GM12878 (cell line): ENCODE measurements at regions not wholly inside any gene's neighbourhood (a gene's known extent, or its start where the extent isn't known, plus 50 kb on each side); places are given as distances from the start of the nearest gene placed in this dataset.

Experiments
- EP300 ChIP-seq, 2 experiments: fragments of 150-350 bp in 1 of 2; IDR thresholded peaks; 2 replicates each; pipeline ENCODE4 v1.6.1; 2011 to 2012; ENCODE audit warnings: low read depth in 2 of 2, low read length in 2 of 2, borderline replicate concordance in 1 of 2, improper control_type of control experiment in 1 of 2, inconsistent platforms in 1 of 2; ENCODE audit not compliant: control insufficient read depth in 1 of 2
- ETV6 ChIP-seq, 2 experiments: fragments of 450-650 bp in 1 of 2; IDR thresholded peaks in 1 of 2; conservative IDR thresholded peaks in 1 of 2; 2 replicates each; pipeline ENCODE4 v1.6.1; 2014; ENCODE audit warnings: antibody characterized with exemption in 1 of 2, borderline replicate concordance in 1 of 2, low read depth in 1 of 2, mild to moderate bottlenecking in 1 of 2, moderate library complexity in 1 of 2
- GABPA ChIP-seq: IDR thresholded peaks from 2 replicates; pipeline ENCODE4 v1.6.1; 2014; ENCODE audit warnings: antibody characterized with exemption, low read depth, mild to moderate bottlenecking, inconsistent platforms
- NBN ChIP-seq: fragments of 450-650 bp; IDR thresholded peaks from 2 replicates; pipeline ENCODE4 v1.6.1; 2016
- PBX3 ChIP-seq: IDR thresholded peaks from 2 replicates; pipeline ENCODE4 v1.6.1; 2011; ENCODE audit warnings: mild to moderate bottlenecking, low read depth, low read length, moderate library complexity; ENCODE audit not compliant: insufficient replicate concordance
- POLR2A ChIP-seq: IDR thresholded peaks from 2 replicates; pipeline ENCODE4 v1.6.1; 2011; ENCODE audit warnings: low read depth, mild to moderate bottlenecking, low read length
- POLR2AphosphoS5 ChIP-seq: IDR thresholded peaks from 2 replicates; pipeline ENCODE4 v1.6.1; 2011; ENCODE audit warnings: mild to moderate bottlenecking, low read length, inconsistent platforms
- USF1 ChIP-seq: IDR thresholded peaks from 2 replicates; pipeline ENCODE4 v1.6.1; 2011; ENCODE audit warnings: borderline replicate concordance, low read depth, mild to moderate bottlenecking, moderate library complexity, mixed read lengths, low read length; ENCODE audit not compliant: insufficient read depth; ENCODE audit errors: extremely low read length
- TF ChIP-seq, protein P1 (sequence below), 3 experiments: IDR thresholded peaks in 2 of 3; conservative IDR thresholded peaks in 1 of 3; 2 replicates each; pipeline ENCODE4 v1.5.1; 2011; ENCODE audit warnings: low read depth in 3 of 3, low read length in 3 of 3, mild to moderate bottlenecking in 3 of 3, control low read depth in 2 of 3, moderate library complexity in 2 of 3, inconsistent platforms in 1 of 3, mixed read lengths in 1 of 3; ENCODE audit not compliant: control insufficient read depth in 2 of 3, insufficient read depth in 1 of 3; ENCODE audit errors: extremely low read depth in 1 of 3
- TF ChIP-seq, protein P2 (sequence below): fragments of 450-650 bp; IDR thresholded peaks from 2 replicates; pipeline ENCODE4 v1.6.1; 2016; ENCODE audit warnings: mild to moderate bottlenecking

- TF ChIP-seq EP300 (IDR thresholded peaks at IDR 0.05; ENCODE audit: borderline replicate concordance in 1 of 2, control insufficient read depth in 1 of 2, low read depth in 2 of 2, low read length in 2 of 2), result no peak
- TF ChIP-seq, protein P1, sequence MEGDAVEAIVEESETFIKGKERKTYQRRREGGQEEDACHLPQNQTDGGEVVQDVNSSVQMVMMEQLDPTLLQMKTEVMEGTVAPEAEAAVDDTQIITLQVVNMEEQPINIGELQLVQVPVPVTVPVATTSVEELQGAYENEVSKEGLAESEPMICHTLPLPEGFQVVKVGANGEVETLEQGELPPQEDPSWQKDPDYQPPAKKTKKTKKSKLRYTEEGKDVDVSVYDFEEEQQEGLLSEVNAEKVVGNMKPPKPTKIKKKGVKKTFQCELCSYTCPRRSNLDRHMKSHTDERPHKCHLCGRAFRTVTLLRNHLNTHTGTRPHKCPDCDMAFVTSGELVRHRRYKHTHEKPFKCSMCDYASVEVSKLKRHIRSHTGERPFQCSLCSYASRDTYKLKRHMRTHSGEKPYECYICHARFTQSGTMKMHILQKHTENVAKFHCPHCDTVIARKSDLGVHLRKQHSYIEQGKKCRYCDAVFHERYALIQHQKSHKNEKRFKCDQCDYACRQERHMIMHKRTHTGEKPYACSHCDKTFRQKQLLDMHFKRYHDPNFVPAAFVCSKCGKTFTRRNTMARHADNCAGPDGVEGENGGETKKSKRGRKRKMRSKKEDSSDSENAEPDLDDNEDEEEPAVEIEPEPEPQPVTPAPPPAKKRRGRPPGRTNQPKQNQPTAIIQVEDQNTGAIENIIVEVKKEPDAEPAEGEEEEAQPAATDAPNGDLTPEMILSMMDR (IDR thresholded peaks at IDR 0.05 in 2 of 3, conservative IDR thresholded peaks at IDR 0.05 in 1 of 3; ENCODE audit: control insufficient read depth in 2 of 3, extremely low read depth in 1 of 3, insufficient read depth in 1 of 3, low read depth in 3 of 3, low read length in 3 of 3), result no peak
- TF ChIP-seq, protein P2, sequence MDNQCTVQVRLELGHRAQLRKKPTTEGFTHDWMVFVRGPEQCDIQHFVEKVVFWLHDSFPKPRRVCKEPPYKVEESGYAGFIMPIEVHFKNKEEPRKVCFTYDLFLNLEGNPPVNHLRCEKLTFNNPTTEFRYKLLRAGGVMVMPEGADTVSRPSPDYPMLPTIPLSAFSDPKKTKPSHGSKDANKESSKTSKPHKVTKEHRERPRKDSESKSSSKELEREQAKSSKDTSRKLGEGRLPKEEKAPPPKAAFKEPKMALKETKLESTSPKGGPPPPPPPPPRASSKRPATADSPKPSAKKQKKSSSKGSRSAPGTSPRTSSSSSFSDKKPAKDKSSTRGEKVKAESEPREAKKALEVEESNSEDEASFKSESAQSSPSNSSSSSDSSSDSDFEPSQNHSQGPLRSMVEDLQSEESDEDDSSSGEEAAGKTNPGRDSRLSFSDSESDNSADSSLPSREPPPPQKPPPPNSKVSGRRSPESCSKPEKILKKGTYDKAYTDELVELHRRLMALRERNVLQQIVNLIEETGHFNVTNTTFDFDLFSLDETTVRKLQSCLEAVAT, result no peak
- TF ChIP-seq POLR2A, result no peak
- no peak for TF ChIP-seq NBN
- TF ChIP-seq POLR2AphosphoS5, result no peak
- no peak for TF ChIP-seq ETV6 (conservative IDR thresholded peaks at IDR 0.05 in 1 of 2, IDR thresholded peaks at IDR 0.05 in 1 of 2; ENCODE audit: borderline replicate concordance in 1 of 2, low read depth in 1 of 2)
- TF ChIP-seq USF1, result no peak
- TF ChIP-seq PBX3, result no peak
- no peak for TF ChIP-seq GABPA
Observed at GRCh38 chr9:115220319-115221005, 102.5 kb upstream of the TNC start.
